Sigmoid colon (tissue), 4 donors: ENCODE measurements at regions not wholly inside any gene's neighbourhood (a gene's known extent, or its start where the extent isn't known, plus 50 kb on each side); places are given as distances from the start of the nearest gene placed in this dataset.

Source experiments
- EP300 ChIP-seq, 4 donors: sonication (generic); formaldehyde crosslinking; IDR thresholded peaks; one replicate each; pipeline ENCODE4 v1.6.1; 2017; ENCODE audit warnings: antibody characterized with exemption in 4 of 4
- POLR2A ChIP-seq, 2 donors: fragments of 450-650 bp; IDR thresholded peaks; one replicate each; pipeline ENCODE4 v1.6.1; 2016; ENCODE audit warnings: antibody characterized with exemption in 2 of 2, mild to moderate bottlenecking in 2 of 2, moderate library complexity in 2 of 2
- POLR2AphosphoS5 ChIP-seq, 4 donors: sonication (generic); formaldehyde crosslinking; IDR thresholded peaks; one replicate each; pipeline ENCODE4 v1.6.1; 2017; ENCODE audit warnings: antibody characterized with exemption in 4 of 4
- TF ChIP-seq, protein P1 (sequence below), 4 experiments: fragments of 450-650 bp in 3 of 4; fragments of 200-600 bp in 1 of 4; IDR thresholded peaks; one replicate each; pipeline ENCODE4 v1.5.1; 2016 to 2019; ENCODE audit warnings: antibody characterized with exemption in 4 of 4, mild to moderate bottlenecking in 3 of 4, moderate library complexity in 2 of 4

DNA sequence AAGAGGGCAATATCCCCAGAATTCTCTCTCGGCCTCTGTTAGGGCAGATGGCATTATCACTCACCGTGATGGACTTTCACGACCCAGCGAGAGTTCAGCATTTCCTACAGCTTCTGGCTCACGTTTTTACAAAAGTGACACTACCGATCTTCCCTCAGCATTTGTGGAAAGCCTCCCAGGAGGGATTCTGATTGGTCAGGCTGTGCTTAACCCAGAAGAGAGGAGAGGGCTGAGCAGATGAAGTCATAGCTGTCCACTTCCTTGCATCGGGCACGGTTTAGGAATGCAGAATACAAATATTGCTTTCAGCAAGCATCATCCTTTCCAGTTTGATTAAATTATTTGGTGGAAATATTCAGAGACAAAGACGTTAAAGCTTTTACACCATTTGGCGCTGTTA is 277.4 kb upstream of the MSX2 start:
- TF ChIP-seq, protein P1, sequence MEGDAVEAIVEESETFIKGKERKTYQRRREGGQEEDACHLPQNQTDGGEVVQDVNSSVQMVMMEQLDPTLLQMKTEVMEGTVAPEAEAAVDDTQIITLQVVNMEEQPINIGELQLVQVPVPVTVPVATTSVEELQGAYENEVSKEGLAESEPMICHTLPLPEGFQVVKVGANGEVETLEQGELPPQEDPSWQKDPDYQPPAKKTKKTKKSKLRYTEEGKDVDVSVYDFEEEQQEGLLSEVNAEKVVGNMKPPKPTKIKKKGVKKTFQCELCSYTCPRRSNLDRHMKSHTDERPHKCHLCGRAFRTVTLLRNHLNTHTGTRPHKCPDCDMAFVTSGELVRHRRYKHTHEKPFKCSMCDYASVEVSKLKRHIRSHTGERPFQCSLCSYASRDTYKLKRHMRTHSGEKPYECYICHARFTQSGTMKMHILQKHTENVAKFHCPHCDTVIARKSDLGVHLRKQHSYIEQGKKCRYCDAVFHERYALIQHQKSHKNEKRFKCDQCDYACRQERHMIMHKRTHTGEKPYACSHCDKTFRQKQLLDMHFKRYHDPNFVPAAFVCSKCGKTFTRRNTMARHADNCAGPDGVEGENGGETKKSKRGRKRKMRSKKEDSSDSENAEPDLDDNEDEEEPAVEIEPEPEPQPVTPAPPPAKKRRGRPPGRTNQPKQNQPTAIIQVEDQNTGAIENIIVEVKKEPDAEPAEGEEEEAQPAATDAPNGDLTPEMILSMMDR (IDR thresholded peaks at IDR 0.05) = no peak
- no peak for TF ChIP-seq POLR2A (IDR thresholded peaks at IDR 0.05)
- TF ChIP-seq EP300 (IDR thresholded peaks at IDR 0.05) = no peak
- no peak for TF ChIP-seq POLR2AphosphoS5 (IDR thresholded peaks at IDR 0.05)
